HUES48 (cell line): ENCODE measurements at regions not wholly inside any gene's neighbourhood (a gene's known extent, or its start where the extent isn't known, plus 50 kb on each side); places are given as distances from the start of the nearest gene placed in this dataset.

Source experiments
- H3K27ac ChIP-seq: one replicate; pipeline ENCODE4 v1.7.0; 2013; ENCODE audit warnings: low read depth, low read length, inconsistent platforms
- H3K27me3 ChIP-seq: 2 replicates; pipeline ENCODE4 v1.6.1; 2013; ENCODE audit warnings: mild to moderate bottlenecking, low read length; ENCODE audit not compliant: control insufficient read depth, insufficient read depth
- H3K36me3 ChIP-seq: 2 replicates; pipeline ENCODE4 v1.6.1; 2013; ENCODE audit warnings: low read length; ENCODE audit not compliant: control insufficient read depth, insufficient read depth
- H3K4me1 ChIP-seq: 2 replicates; pipeline ENCODE4 v1.6.1; 2013; ENCODE audit warnings: mild to moderate bottlenecking, low read length; ENCODE audit not compliant: control insufficient read depth, insufficient read depth
- H3K4me3 ChIP-seq: 2 replicates; pipeline ENCODE4 v1.5.1; 2013; ENCODE audit warnings: mild to moderate bottlenecking, low read depth, low read length
- H3K9ac ChIP-seq: 2 replicates; pipeline ENCODE4 v1.6.1; 2013; ENCODE audit warnings: mild to moderate bottlenecking, low read depth, low read length, moderate library complexity
- H3K9me3 ChIP-seq: 2 replicates; pipeline ENCODE4 v1.6.1; 2013; ENCODE audit warnings: low read length; ENCODE audit not compliant: control insufficient read depth, insufficient read depth

DNA sequence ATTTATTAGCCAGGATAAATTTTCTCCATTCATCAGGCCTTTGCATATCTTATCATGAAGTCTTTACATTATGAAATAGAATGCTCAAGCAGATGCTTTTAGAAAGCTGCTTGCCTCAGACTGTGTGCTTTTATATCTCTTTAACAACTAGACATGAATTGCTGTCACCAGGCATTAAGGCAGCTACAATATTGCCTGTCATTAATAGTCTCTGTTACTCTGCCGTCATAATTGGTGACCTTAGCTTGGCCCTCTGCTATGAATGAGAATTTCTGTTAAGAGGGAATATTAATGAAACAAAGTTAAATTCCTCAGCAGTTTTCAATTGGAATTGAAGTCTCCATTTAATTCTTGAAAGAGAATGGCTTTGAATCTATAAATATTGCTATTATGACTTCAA lies 266.8 kb upstream of the MIS18BP1 start:
- Histone ChIP-seq H3K36me3 (no peaks in the 10 kb centered on the region), H3K27ac (no peak overlapping the region), H3K4me1 (no peaks in the 10 kb centered on the region), H3K9me3 (no peaks in the 10 kb centered on the region), H3K27me3 (no peaks in the 10 kb centered on the region), H3K4me3 (no peak overlapping the region), H3K9ac (no peak overlapping the region)

DNA sequence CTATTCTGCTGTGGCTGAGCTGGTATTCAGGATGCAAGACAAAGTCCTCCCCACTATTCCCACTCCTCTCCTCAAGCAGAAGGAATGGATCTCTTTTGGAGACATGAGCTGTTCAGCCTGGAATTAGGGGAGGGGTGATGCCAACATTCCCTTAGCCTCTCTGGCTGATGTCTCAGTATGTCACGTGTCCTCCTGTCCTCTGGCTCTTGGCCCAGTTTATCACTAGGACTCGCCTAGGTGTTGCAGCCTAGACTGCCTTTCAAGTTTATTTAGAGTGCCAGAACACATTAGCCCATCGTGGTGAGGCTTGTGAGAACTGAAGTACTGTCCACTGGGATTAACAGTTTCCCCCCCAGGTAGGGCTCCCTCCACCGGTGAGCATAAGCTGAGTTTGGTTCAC lies 239.9 kb upstream of the MIS18BP1 start:
- Histone ChIP-seq H3K27ac (no peak overlapping the region), H3K36me3 (no peaks in the 10 kb centered on the region), H3K4me1 (no peaks in the 10 kb centered on the region), H3K27me3 (no peaks in the 10 kb centered on the region), H3K9me3 (no peaks in the 10 kb centered on the region; the same call in 1 of the 2 replicates), H3K4me3 (no peak overlapping the region), H3K9ac (no peak overlapping the region)

DNA sequence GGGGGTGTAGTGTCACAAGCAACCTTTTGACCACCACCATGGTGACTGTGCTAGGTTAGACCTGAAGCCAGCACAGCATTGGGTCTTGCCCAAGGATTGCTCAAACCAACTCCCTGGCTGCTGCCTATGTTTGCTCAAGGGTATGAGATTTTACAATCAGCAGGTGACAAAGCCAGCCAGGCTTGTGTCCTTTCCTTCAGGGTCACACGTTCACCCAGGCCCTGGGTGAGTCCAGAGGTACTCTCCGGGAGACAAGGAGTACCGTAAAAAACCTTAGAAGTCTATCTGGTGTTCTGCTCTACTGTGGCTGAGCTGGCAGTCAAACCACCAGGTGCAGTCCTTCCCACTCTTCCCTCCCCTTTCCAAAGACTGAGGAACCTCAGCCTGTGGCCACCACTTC lies 238.9 kb upstream of the MIS18BP1 start:
- Histone ChIP-seq H3K9ac (no peak overlapping the region), H3K27ac (no peak overlapping the region), H3K27me3 (no peaks in the 10 kb centered on the region), H3K4me1 (no peaks in the 10 kb centered on the region), H3K4me3 (no peak overlapping the region), H3K36me3 (no peaks in the 10 kb centered on the region), H3K9me3 (peaks cover 6% of the 10 kb centered on the region)

DNA sequence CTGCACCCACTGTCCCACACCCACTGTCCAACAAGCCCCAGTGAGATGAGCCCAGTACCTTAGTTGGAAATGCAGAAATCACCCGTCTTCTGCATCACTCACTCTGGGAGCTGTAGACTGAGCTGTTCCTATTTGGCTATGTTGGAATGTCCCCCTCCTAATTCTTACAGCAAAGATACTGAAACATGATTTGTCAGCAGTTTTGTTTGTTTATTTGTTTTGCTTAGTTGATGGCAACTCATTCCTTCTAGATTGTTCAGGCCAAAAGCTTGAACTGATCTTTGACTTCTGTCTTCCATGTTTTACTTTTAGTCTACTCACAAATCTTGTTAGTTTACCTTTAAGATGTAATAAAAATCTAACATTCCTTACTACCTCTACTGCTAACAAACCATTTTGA lies 233.6 kb upstream of the MIS18BP1 start:
- H3K9ac ChIP-seq = no peak overlapping the region
- H3K4me3 ChIP-seq = no peak overlapping the region
- H3K9me3 ChIP-seq = peaks cover 13% of the 10 kb centered on the region
- no peaks in the 10 kb centered on the region for H3K4me1 ChIP-seq
- H3K36me3 ChIP-seq = no peaks in the 10 kb centered on the region
- no peak overlapping the region for H3K27ac ChIP-seq
- H3K27me3 ChIP-seq = no peaks in the 10 kb centered on the region

DNA sequence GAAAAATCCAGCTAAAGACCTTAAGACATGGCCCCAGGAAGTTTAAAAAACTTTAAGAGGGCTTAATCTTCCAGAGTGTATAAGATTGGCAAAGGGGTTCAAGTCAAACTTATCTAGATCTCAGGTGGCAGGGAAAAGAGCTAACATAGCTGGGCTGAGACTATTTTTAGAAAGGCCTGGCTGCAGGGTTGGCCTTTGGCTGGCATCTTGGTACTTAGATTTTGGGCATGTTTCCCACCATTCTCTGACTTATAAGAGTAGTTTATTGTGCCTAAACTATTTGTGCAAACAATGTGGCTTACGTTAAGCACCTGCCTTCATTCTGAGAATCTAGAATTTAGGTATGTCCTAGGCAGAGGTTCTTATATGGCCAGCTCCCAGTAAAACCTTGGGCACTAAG lies 214.0 kb upstream of the MIS18BP1 start:
- Histone ChIP-seq H3K9ac (no peak overlapping the region), H3K4me1 (peaks cover 4% of the 10 kb centered on the region; the same call in 1 of the 2 replicates), H3K27me3 (no peaks in the 10 kb centered on the region)

DNA sequence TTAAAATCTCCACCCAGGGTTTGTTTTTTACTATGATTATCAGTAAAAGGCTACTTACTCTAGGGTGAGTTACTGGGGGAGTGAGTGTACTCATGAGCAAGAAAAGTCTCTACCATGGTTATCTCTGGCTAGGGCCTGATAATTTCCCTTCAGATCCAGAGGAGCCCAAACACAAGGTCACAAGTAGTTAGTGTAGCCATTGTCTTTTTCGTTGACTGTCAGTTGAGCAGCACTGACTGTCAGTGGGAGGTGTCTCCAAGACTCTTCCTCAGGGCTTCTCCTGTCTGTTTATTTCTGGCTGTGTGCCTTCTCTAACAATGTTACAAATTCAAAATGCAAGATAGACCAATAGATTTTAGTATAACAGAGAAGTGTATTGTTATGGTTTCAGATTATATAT lies 181.2 kb upstream of the MIS18BP1 start:
- Histone ChIP-seq H3K27ac (no peak overlapping the region), H3K9me3 (no peaks in the 10 kb centered on the region), H3K4me3 (no peak overlapping the region), H3K27me3 (no peaks in the 10 kb centered on the region), H3K9ac (no peak overlapping the region), H3K4me1 (peaks cover 16% of the 10 kb centered on the region), H3K36me3 (no peaks in the 10 kb centered on the region)

More for the DNA sequence above, 214.0 kb upstream of the MIS18BP1 start:
- Histone ChIP-seq H3K36me3 (no peaks in the 10 kb centered on the region), H3K4me3 (no peak overlapping the region), H3K9me3 (no peaks in the 10 kb centered on the region), H3K27ac (no peak overlapping the region)

DNA sequence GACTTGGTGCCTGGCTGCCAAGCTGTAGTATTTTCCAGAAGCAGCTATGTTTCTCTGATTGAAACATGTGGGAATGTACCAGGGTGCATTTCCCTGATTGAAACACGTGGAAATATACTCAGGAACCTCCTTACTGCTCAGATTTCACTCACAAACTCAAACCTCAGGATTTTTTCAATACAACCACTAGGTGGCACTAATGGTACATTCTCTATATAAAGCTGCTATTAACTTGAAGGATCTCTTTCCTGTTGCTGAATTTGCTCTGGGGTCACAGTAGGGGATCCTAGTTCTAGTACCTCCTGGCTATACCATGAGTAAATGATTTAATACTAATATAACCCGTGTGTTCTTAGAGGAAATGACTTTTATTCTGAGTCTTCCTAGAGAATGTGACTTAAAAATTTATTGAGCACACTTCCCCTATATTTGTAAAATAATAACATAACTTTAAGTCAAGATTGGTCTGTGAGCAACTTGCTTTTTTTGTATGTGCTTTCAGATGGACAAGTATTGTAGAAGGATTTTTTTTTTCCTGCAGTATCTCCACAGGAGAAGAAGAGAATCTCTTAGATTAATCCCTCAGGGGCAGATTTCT lies 173.8 kb upstream of the MIS18BP1 start:
- H3K4me1 ChIP-seq = peaks cover 18% of the 10 kb centered on the region
- no peaks in the 10 kb centered on the region for H3K36me3 ChIP-seq
- no peak overlapping the region for H3K27ac ChIP-seq
- no peak overlapping the region for H3K4me3 ChIP-seq
- H3K27me3 ChIP-seq = no peaks in the 10 kb centered on the region
- H3K9me3 ChIP-seq = peaks cover 4% of the 10 kb centered on the region; the same call in 1 of the 2 replicates
- no peak overlapping the region for H3K9ac ChIP-seq

DNA sequence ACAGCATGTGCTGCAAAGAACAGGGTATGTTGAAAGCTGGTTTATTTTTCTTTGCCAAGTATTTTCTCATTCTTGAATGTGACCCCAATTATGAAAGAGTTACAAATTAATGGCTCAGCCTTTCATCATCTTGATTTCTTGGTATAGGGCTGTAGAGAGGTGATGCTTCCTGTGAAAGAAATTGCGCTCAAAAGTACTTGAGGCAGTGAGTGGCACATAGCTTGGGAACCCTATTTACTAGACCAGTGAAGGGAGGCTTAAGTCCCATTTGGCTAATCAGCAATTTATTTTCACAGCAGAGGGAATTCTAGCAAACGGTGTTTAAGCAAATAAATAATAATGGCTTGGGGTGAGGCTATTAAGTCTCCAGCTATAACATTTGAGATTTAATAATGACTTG lies 153.9 kb upstream of the MIS18BP1 start:
- H3K27me3 ChIP-seq = no peaks in the 10 kb centered on the region
- peaks cover 12% of the 10 kb centered on the region for H3K9me3 ChIP-seq
- no peak overlapping the region for H3K27ac ChIP-seq
- H3K36me3 ChIP-seq = no peaks in the 10 kb centered on the region
- peaks cover 2% of the 10 kb centered on the region; the same call in 1 of the 2 replicates for H3K4me1 ChIP-seq
- H3K4me3 ChIP-seq = no peak overlapping the region
- H3K9ac ChIP-seq = no peak overlapping the region

DNA sequence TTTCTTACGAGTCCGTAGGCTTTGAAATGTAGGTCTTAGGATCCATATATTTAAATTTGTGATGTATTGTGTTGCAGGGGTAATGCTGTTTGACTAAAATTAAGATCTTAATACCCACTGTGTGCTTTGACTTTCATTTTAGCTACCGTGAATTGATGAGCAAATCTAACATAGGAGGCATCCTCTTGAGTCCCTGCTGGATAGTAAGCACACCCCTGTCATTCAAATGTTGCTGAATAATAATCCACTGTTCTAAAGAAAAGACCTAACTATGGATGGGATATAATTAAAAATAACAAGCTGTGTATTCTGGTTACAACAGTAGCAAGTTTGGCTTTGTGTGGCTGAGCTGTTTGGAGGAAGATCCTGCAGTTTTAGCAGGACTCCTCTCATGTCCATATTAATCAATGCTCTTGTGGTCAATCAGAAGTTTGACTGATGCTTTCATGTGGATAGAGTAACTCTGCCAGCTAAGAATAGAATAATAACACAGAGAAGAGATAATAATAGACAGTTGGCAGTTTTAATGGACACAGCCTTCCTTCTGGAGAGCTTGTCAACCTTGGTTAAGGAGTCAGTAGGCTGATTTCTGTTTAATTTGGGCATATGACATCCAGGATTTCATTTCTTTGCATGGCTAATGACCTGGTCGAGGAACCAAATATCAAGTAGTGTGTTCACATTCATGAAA lies 148.1 kb upstream of the MIS18BP1 start:
- Histone ChIP-seq H3K27ac (peak overlapping the region; percentile 77), H3K27me3 (no peaks in the 10 kb centered on the region), H3K4me1 (peaks cover 25% of the 10 kb centered on the region), H3K9ac (no peak overlapping the region), H3K4me3 (no peak overlapping the region), H3K9me3 (no peaks in the 10 kb centered on the region), H3K36me3 (no peaks in the 10 kb centered on the region)

DNA sequence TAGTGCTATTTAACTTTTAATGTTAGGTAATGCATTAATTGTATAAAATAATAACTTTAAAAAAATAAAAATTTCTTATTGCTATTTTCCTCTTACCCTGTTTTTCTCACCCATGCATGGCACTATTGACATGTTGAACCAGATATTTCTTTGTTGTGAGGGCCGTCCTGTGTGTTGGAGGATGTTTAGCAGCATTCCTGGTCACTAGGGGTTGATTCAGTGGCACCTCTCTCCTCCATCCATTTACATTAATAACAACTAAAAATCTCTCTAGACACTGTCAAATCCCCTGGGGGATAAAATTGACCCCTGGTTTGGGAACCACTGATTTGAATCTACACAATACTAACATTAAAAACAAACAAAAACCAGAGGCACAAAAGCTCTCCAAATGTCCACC lies 147.5 kb upstream of the MIS18BP1 start:
- Histone ChIP-seq H3K36me3 (no peaks in the 10 kb centered on the region), H3K27ac (peak overlapping the region; percentile 77), H3K4me3 (no peak overlapping the region), H3K4me1 (peaks cover 25% of the 10 kb centered on the region), H3K9me3 (no peaks in the 10 kb centered on the region), H3K9ac (no peak overlapping the region), H3K27me3 (no peaks in the 10 kb centered on the region)

DNA sequence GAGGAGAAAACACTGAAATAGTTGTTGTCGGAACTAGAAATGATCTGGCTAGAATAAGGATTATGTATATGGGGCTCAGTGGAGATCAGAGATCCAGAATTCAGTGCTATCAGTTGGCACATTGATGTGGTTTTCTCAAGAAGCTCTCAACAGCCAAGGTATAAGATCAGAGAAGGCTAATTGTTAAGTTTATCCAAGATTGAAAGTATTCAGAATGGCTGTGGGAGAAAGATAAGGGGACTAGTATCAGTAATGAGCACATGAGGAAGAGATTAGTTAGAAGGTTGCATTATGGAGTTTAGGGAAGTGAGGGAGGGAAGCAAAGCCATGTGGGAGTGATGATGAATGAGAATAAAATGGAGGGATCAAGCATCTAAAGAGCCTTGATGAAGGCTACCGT lies 128.1 kb upstream of the MIS18BP1 start:
- H3K9me3 ChIP-seq = no peaks in the 10 kb centered on the region
- no peaks in the 10 kb centered on the region for H3K4me1 ChIP-seq
- no peaks in the 10 kb centered on the region for H3K27me3 ChIP-seq
- no peak overlapping the region for H3K9ac ChIP-seq
- H3K4me3 ChIP-seq = no peak overlapping the region
- H3K27ac ChIP-seq = no peak overlapping the region
- no peaks in the 10 kb centered on the region for H3K36me3 ChIP-seq
